ENCODE measurements at regions not wholly inside any gene's neighbourhood (a gene's known extent, or its start where the extent isn't known, plus 50 kb on each side); places are given as distances from the start of the nearest gene placed in this dataset.

GRCh38 chr10:83953589-83953988 lies 185.7 kb upstream of the GHITM start:
- no peak for DNase-seq

- DNase-seq = no peak
These were observed 185.0 kb upstream of the GHITM start for GRCh38 chr10:83954193-83954799.

- no peak for DNase-seq
These were observed 183.9 kb upstream of the GHITM start for GRCh38 chr10:83955406-83955805.

GRCh38 chr10:83957168-83957947 lies 182.0 kb upstream of the GHITM start:
- no peak for DNase-seq

GRCh38 chr10:83959328-83959727 lies 180.0 kb upstream of the GHITM start:
- no peak for DNase-seq

- DNase-seq = no peak
These were observed 179.2 kb upstream of the GHITM start for GRCh38 chr10:83960125-83960524.

- peak; percentile 16 for DNase-seq
These were observed 177.7 kb upstream of the GHITM start for GRCh38 chr10:83961620-83962019.

GRCh38 chr10:83963446-83963845 lies 175.9 kb upstream of the GHITM start:
- DNase-seq = no peak

- no peak for DNase-seq
These were observed 173.8 kb upstream of the GHITM start for GRCh38 chr10:83965473-83965872.

GRCh38 chr10:83968052-83968451 lies 171.3 kb upstream of the GHITM start:
- DNase-seq = no peak

- DNase-seq = no peak
These were observed 160.5 kb upstream of the GHITM start for GRCh38 chr10:83978681-83979383.

- no peak for DNase-seq
These were observed 156.5 kb upstream of the GHITM start for GRCh38 chr10:83982812-83983211.

- peak; percentile 11 for DNase-seq
These were observed 155.6 kb upstream of the GHITM start for GRCh38 chr10:83983578-83984255.

- no peak for DNase-seq
These were observed 155.1 kb upstream of the GHITM start for GRCh38 chr10:83984256-83984640.

GRCh38 chr10:83986800-83987199 lies 152.5 kb upstream of the GHITM start:
- DNase-seq = no peak

GRCh38 chr10:83987216-83987615 lies 152.1 kb upstream of the GHITM start:
- DNase-seq = no peak

- no peak for DNase-seq
These were observed 150.9 kb upstream of the GHITM start for GRCh38 chr10:83988435-83988834.

GRCh38 chr10:83990126-83990525 lies 149.2 kb upstream of the GHITM start:
- DNase-seq = no peak

GRCh38 chr10:83991986-83992753 lies 147.1 kb upstream of the GHITM start:
- DNase-seq = peak; percentile 3

GRCh38 chr10:83994325-83994724 lies 145.0 kb upstream of the GHITM start:
- DNase-seq = no peak

- DNase-seq = no peak
These were observed 143.5 kb upstream of the GHITM start for GRCh38 chr10:83995738-83996331.

- no peak for DNase-seq
These were observed 135.1 kb upstream of the GHITM start for GRCh38 chr10:84004221-84004620.
